K562 (cell line): ENCODE measurements at regions not wholly inside any gene's neighbourhood (a gene's known extent, or its start where the extent isn't known, plus 50 kb on each side); places are given as distances from the start of the nearest gene placed in this dataset.

Experiments
- ATAC-seq: fragments of 200-7000 bp; cut with Tn5 transposase; 3 replicates; pipeline ENCODE4 v1.9.1; 2020; ENCODE audit warnings: moderate library complexity
- BruUV-seq: library from RNA; stranded (reverse); fragments of 400-500 nt; replicated peaks from 2 replicates; lab custom pipeline; 2021; lab: Mats Ljungman, UMichigan
- CTCF ChIA-PET: fragments of 300-600 bp; formaldehyde crosslinking; extraction: SDS; loops from one replicate; lab custom pipeline; 2021; ENCODE audit warnings: low intra/inter-chr PET ratio; lab: Yijun Ruan, JAX
- POLR2A ChIA-PET: fragments of 300-600, 350-650 bp; sonication (Branson Sonifier 250); formaldehyde crosslinking; extraction: SDS; loops from one replicate; lab custom pipeline; 2021; ENCODE audit warnings: antibody characterized with exemption, inconsistent platforms; lab: Yijun Ruan, JAX
- DNase-seq, 4 experiments: peaks; one replicate each; pipeline versions ENCODE4 v3.0.0 to v3.0.0-alpha.2; 2011 to 2018; ENCODE audit warnings: low spot score in 3 of 4, mixed read lengths in 3 of 4; ENCODE audit errors: extremely low read depth in 1 of 4
- FAIRE-seq: peaks from 2 replicates; lab custom pipeline; 2011; peaks lifted over from hg19 to GRCh38; lab: Jason Lieb, UNC
- H2AFZ ChIP-seq: 2 replicates; pipeline ENCODE4 v1.6.0; 2011; ENCODE audit warnings: low read depth, low read length, control low read depth, inconsistent platforms
- H3K27ac ChIP-seq: fragments of 200-600 bp; 3 replicates; pipeline ENCODE4 v1.8.0; 2011; ENCODE audit warnings: low read depth, mild to moderate bottlenecking, control low read depth, inconsistent platforms, low read length, moderate library complexity, mixed read lengths; ENCODE audit errors: extremely low read depth
- H3K27me3 ChIP-seq, 2 experiments: fragments of 300-600 bp in 1 of 2; 2 replicates in 1 of 2; 3 replicates in 1 of 2; pipeline versions ENCODE4 v1.6.0 to v1.8.0; 2011; ENCODE audit warnings: inconsistent platforms in 2 of 2, low read length in 2 of 2, mild to moderate bottlenecking in 1 of 2, mixed read lengths in 1 of 2, moderate library complexity in 1 of 2; ENCODE audit not compliant: control insufficient read depth in 2 of 2, insufficient read depth in 2 of 2
- H3K36me3 ChIP-seq: fragments of 300-600 bp; 3 replicates; pipeline ENCODE4 v1.8.0; 2011; ENCODE audit warnings: mild to moderate bottlenecking, low read length, inconsistent platforms; ENCODE audit not compliant: control insufficient read depth, insufficient read depth
- H3K4me1 ChIP-seq, 2 experiments: fragments of 200-600 bp in 1 of 2; replicated peaks in 1 of 2; 2 replicates in 1 of 2; 3 replicates in 1 of 2; pipeline versions ENCODE4 v1.5.1 to v1.8.0; 2011; ENCODE audit warnings: inconsistent platforms in 2 of 2, low read length in 2 of 2, mild to moderate bottlenecking in 1 of 2, mixed read lengths in 1 of 2, moderate library complexity in 1 of 2; ENCODE audit not compliant: control insufficient read depth in 2 of 2, insufficient read depth in 2 of 2
- H3K4me2 ChIP-seq: 2 replicates; pipeline ENCODE4 v1.6.1; 2011; ENCODE audit warnings: low read length, control low read depth, inconsistent platforms, mixed read lengths; ENCODE audit not compliant: insufficient read depth
- H3K4me3 ChIP-seq: fragments of 200-600 bp; sonication (generic), shearing (Covaris generic); 2 replicates; pipeline ENCODE4 v1.5.1; 2016; ENCODE audit warnings: control low read depth, inconsistent platforms
- H3K79me2 ChIP-seq: fragments of 200-600 bp; 3 replicates; pipeline ENCODE4 v1.8.0; 2011; ENCODE audit warnings: low read length, inconsistent platforms; ENCODE audit not compliant: control insufficient read depth, insufficient read depth
- H3K9ac ChIP-seq, 2 experiments: 2 replicates each; pipeline versions ENCODE4 v1.6.0 to v1.6.1; 2011; ENCODE audit warnings: low read depth in 2 of 2, low read length in 2 of 2, control low read depth in 1 of 2, inconsistent platforms in 1 of 2, mild to moderate bottlenecking in 1 of 2, mixed read lengths in 1 of 2; ENCODE audit not compliant: insufficient read depth in 1 of 2
- H3K9me1 ChIP-seq: one replicate; pipeline ENCODE4 v1.6.0; 2011; ENCODE audit warnings: inconsistent platforms, mild to moderate bottlenecking, low read length, moderate library complexity; ENCODE audit not compliant: control insufficient read depth, insufficient read depth
- H3K9me3 ChIP-seq: replicated peaks from 2 replicates; pipeline ENCODE4 v1.5.1; 2011; ENCODE audit warnings: low read depth, low read length, inconsistent platforms; ENCODE audit not compliant: control insufficient read depth, insufficient read depth
- H4K20me1 ChIP-seq: replicated peaks from 2 replicates; pipeline ENCODE4 v1.6.1; 2011; ENCODE audit warnings: low read length, inconsistent platforms, mixed read lengths; ENCODE audit not compliant: control insufficient read depth, insufficient read depth
- ETV6 ChIP-seq, 3 experiments: fragments of 150-350 bp in 1 of 3; sonication (generic) in 1 of 3; formaldehyde crosslinking in 1 of 3; IDR thresholded peaks; 2 replicates each; pipeline versions ENCODE4 v1.6.1 to v1.8.0; 2014 to 2022; ENCODE audit warnings: borderline replicate concordance in 2 of 3, low read depth in 2 of 3, antibody characterized with exemption in 1 of 3, low read length in 1 of 3, mild to moderate bottlenecking in 1 of 3, missing genetic modification reagents in 1 of 3
- HDAC2 ChIP-seq: fragments of 450-650 bp; IDR thresholded peaks from 2 replicates; pipeline ENCODE4 v1.6.1; 2016; ENCODE audit warnings: mild to moderate bottlenecking
- KHSRP ChIP-seq: fragments of 450-650 bp; IDR thresholded peaks from 2 replicates; pipeline ENCODE4 v1.6.1; 2017
- NR3C1 ChIP-seq: sonication (generic); formaldehyde crosslinking; IDR thresholded peaks from 2 replicates; pipeline ENCODE4 v1.8.1; 2022; ENCODE audit warnings: missing genetic modification reagents
- NUFIP1 ChIP-seq: fragments of 450-650 bp; IDR thresholded peaks from 2 replicates; pipeline ENCODE4 v1.6.1; 2018; ENCODE audit not compliant: partially characterized antibody
- RCOR1 ChIP-seq, 2 experiments: IDR thresholded peaks; 2 replicates each; pipeline ENCODE4 v1.6.1; 2012; ENCODE audit warnings: low read depth in 2 of 2, low read length in 2 of 2, borderline replicate concordance in 1 of 2, improper control_type of control experiment in 1 of 2
- ZC3H8 ChIP-seq: fragments of 450-650 bp; IDR thresholded peaks from 2 replicates; pipeline ENCODE4 v1.6.1; 2017
- ZNF282 ChIP-seq: sonication (generic); formaldehyde crosslinking; IDR thresholded peaks from 2 replicates; pipeline ENCODE4 v1.8.1; 2023; ENCODE audit warnings: missing genetic modification reagents
- ZNF551 ChIP-seq: fragments of 250-450 bp; sonication (Bioruptor Pico); IDR thresholded peaks from 2 replicates; pipeline ENCODE4 v1.5.0; 2021; ENCODE audit warnings: mild to moderate bottlenecking, moderate library complexity
- WGBS: fragments of 100-300 bp; shearing (Covaris generic); methylation state at CpG from one replicate; pipeline ENCODE4 v1.1.6; 2016; ENCODE audit warnings: low coverage, mixed read lengths; ENCODE audit not compliant: insufficient coverage; ENCODE audit errors: missing lambda C conversion rate; 5-methylcytosine and 5-hydroxymethylcytosine counted together
- in situ Hi-C: fragments of 300-500 bp; cut with MboI; formaldehyde crosslinking; loops from 4 replicates; pipeline ENCODE4 v1.15.0; 2018; ENCODE audit warnings: inconsistent platforms, mixed read lengths
- intact Hi-C: fragments of 100-400 bp; cut with micrococcal nuclease; formaldehyde crosslinking; loops from 2 replicates; pipeline ENCODE4 v1.14.2; 2022
- TF ChIP-seq, protein P1 (sequence below), 2 experiments: fragments of 150-350 bp in 1 of 2; IDR thresholded peaks; 2 replicates each; pipeline ENCODE4 v1.6.1; 2012 to 2016; ENCODE audit warnings: low read depth in 2 of 2, low read length in 2 of 2, mild to moderate bottlenecking in 1 of 2, moderate library complexity in 1 of 2

DNA sequence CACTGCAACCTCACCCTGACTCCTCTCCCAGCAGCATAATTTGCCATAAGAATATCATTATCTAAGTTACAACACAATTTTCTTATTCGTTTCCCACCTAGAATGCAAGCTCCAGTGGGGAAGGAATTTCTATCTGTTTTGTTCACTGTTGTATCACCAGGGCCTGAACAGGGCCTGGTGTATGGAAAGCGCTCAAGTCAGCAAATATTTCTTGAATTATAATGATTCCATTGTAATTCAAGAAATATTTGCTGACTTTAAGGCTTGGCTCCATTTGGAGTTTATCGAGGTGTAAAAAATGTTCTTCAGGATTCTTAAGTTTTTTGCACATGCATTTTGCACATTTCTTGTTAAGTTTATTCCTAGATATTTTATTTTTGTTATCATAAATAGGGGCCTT lies 58.4 kb downstream of the RBFOX3 start:
- Histone ChIP-seq H2AFZ (no peak overlapping the region), H3K4me2 (no peak overlapping the region), H3K4me3 (no peak overlapping the region), H4K20me1 (0 out of 2 replicates have a peak, but pooled peaks cover 6% of the 10 kb centered on the region), H3K9me1 (no peaks in the 10 kb centered on the region), H3K4me1 (no peaks in the 10 kb centered on the region), H3K9ac (no peak overlapping the region), H3K9me3 (no peaks in the 10 kb centered on the region), H3K27ac (no peak overlapping the region), H3K36me3 (no peaks in the 10 kb centered on the region), H3K79me2 (no peaks in the 10 kb centered on the region), H3K27me3 (peaks cover 3 to 20% of the 10 kb centered on the region in 2 experiments; a peak in 3 of 5 replicates)
- 0% methylated on average over 3 of the region's 3 CpGs for WGBS
- TF ChIP-seq NUFIP1: no peak
- TF ChIP-seq RCOR1 (IDR thresholded peaks at IDR 0.05; ENCODE audit: borderline replicate concordance in 1 of 2, low read depth in 2 of 2, low read length in 2 of 2): no peak
- TF ChIP-seq HDAC2: no peak
- no TSS peak for BruUV-seq
- CTCF ChIA-PET: no interaction called here
- POLR2A ChIA-PET: no interaction called here
- in situ Hi-C loops: no loop called here
- no peak for DNase-seq
- no peak for ATAC-seq
- no peak for FAIRE-seq
- intact Hi-C loops: no loop called here

DNA sequence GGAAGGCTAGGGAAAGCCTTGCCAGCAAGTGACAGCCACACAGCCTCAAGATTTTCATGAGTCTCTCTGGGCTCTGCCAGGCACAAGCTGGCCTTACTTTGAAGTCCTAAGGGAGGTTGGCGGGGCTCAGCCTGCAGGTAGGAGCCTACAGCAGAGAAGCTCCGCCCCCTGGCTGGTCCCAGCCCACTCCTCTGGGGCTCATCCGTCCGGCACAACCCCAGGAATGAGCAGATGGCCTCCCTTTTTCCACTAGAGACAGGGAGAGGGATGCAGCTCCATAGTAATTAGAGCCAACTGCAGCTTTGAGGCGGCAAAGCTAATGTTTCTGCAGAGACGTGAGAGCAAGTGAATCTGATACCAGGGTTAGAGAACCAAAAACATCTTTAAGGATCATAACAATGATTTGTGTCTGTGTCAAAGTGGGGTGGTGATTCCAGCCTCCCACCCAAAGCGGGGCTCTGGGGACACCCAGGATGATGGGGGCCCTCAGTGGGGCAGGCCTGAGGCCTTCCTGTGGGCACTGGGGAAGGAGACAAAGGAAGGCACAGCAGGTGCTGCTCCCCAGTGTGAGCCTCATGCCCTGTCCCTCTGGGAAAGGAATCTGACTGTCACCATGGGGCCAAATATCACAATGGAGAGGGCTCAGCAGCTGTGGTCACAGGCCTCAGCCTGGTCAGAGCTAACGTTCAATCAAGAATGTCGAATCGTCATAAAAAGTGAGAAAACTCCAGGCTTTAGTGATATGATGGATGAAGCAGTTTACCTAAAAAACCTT lies 61.5 kb downstream of the RBFOX3 start:
- H3K9ac ChIP-seq: no peak overlapping the region
- FAIRE-seq: no peak
- TF ChIP-seq NR3C1 (CRISPR knock-in tag) (no peak), ZNF551 (CRISPR knock-in tag) (no peak), KHSRP (no peak), ZNF282 (CRISPR knock-in tag) (no peak), ZC3H8 (no peak), ETV6 (IDR thresholded peaks at IDR 0.05; ENCODE audit: borderline replicate concordance in 1 of 2, low read depth in 2 of 2, low read length in 1 of 2) (no peak), ETV6 (CRISPR knock-in tag; IDR thresholded peaks at IDR 0.05; ENCODE audit: borderline replicate concordance) (no peak)
- TF ChIP-seq, protein P1, sequence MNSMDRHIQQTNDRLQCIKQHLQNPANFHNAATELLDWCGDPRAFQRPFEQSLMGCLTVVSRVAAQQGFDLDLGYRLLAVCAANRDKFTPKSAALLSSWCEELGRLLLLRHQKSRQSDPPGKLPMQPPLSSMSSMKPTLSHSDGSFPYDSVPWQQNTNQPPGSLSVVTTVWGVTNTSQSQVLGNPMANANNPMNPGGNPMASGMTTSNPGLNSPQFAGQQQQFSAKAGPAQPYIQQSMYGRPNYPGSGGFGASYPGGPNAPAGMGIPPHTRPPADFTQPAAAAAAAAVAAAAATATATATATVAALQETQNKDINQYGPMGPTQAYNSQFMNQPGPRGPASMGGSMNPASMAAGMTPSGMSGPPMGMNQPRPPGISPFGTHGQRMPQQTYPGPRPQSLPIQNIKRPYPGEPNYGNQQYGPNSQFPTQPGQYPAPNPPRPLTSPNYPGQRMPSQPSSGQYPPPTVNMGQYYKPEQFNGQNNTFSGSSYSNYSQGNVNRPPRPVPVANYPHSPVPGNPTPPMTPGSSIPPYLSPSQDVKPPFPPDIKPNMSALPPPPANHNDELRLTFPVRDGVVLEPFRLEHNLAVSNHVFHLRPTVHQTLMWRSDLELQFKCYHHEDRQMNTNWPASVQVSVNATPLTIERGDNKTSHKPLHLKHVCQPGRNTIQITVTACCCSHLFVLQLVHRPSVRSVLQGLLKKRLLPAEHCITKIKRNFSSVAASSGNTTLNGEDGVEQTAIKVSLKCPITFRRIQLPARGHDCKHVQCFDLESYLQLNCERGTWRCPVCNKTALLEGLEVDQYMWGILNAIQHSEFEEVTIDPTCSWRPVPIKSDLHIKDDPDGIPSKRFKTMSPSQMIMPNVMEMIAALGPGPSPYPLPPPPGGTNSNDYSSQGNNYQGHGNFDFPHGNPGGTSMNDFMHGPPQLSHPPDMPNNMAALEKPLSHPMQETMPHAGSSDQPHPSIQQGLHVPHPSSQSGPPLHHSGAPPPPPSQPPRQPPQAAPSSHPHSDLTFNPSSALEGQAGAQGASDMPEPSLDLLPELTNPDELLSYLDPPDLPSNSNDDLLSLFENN (IDR thresholded peaks at IDR 0.05; ENCODE audit: low read depth in 2 of 2, low read length in 2 of 2): no peak

More for the DNA sequence above, 61.5 kb downstream of the RBFOX3 start:
- Histone ChIP-seq H3K9me1 (no peaks in the 10 kb centered on the region), H2AFZ (no peak overlapping the region), H3K27ac (no peak overlapping the region), H3K36me3 (no peaks in the 10 kb centered on the region), H3K4me3 (no peak overlapping the region), H4K20me1 (0 out of 2 replicates have a peak, but pooled peaks cover 7% of the 10 kb centered on the region), H3K4me1 (no peaks in the 10 kb centered on the region), H3K4me2 (no peak overlapping the region), H3K27me3 (peaks cover 12 to 43% of the 10 kb centered on the region in 2 experiments; a peak in 3 of 5 replicates), H3K79me2 (no peaks in the 10 kb centered on the region), H3K9me3 (no peaks in the 10 kb centered on the region)
- intact Hi-C loops: no loop called here
- 2% methylated on average over 10 of the region's 10 CpGs for WGBS
- no peak for DNase-seq
- CTCF ChIA-PET: no interaction called here
- no peak for ATAC-seq
- in situ Hi-C loops: no loop called here
- BruUV-seq: no TSS peak
- POLR2A ChIA-PET: interaction anchor here (0.7 to 1.0 kb wide), 2 partner anchors 13 to 32 kb away, joined by 3 read pairs; no protein-coding TSS in a partner anchor
